GM18507 (cell line): ENCODE measurements at regions not wholly inside any gene's neighbourhood (a gene's known extent, or its start where the extent isn't known, plus 50 kb on each side); places are given as distances from the start of the nearest gene placed in this dataset.
"Not testable (repeated sequence)": the region's sequence is repeated elsewhere in the genome, so short reads cannot be mapped to it uniquely, and the experiment has no call there.

Experiments
- DNase-seq: peaks from one replicate; pipeline ENCODE4 v3.0.0; 2011; ENCODE audit warnings: low read depth; ENCODE audit not compliant: insufficient read length; ENCODE audit errors: extremely low spot score
- FAIRE-seq: peaks from 2 replicates; lab custom pipeline; 2011; peaks lifted over from hg19 to GRCh38; lab: Jason Lieb, UNC

- no peak for FAIRE-seq
- no peak for DNase-seq
Observed at GRCh38 chr6:153340568-153340967, 209.5 kb upstream of the RGS17 start.

GRCh38 chr6:153334121-153334520 lies 203.0 kb upstream of the RGS17 start:
- DNase-seq (no peak), FAIRE-seq (no peak)

GRCh38 chr6:153331221-153331620 lies 200.1 kb upstream of the RGS17 start:
- not testable (repeated sequence) for FAIRE-seq, DNase-seq

GRCh38 chr6:153328194-153328593 lies 197.1 kb upstream of the RGS17 start:
- DNase-seq (no peak), FAIRE-seq (no peak)

- DNase-seq (no peak), FAIRE-seq (no peak)
Observed at GRCh38 chr6:153325661-153326060, 194.6 kb upstream of the RGS17 start.

- peak; percentile 76 for FAIRE-seq
- DNase-seq = peak; percentile 4
Observed at GRCh38 chr6:153312634-153313033, 181.6 kb upstream of the RGS17 start.

- FAIRE-seq = no peak
- no peak for DNase-seq
Observed at GRCh38 chr6:153309651-153310050, 178.6 kb upstream of the RGS17 start.

GRCh38 chr6:153302133-153302532 lies 171.1 kb upstream of the RGS17 start:
- DNase-seq = no peak
- no peak for FAIRE-seq

- no peak for DNase-seq
- FAIRE-seq = no peak
Observed at GRCh38 chr6:153301602-153302001, 170.5 kb upstream of the RGS17 start.

GRCh38 chr6:153282456-153282855 lies 151.4 kb upstream of the RGS17 start:
- FAIRE-seq = peak; percentile 55
- DNase-seq = not testable (repeated sequence)

- DNase-seq = no peak
- FAIRE-seq = no peak
Observed at GRCh38 chr6:153275997-153276396, 144.9 kb upstream of the RGS17 start.

- DNase-seq (no peak), FAIRE-seq (no peak)
Observed at GRCh38 chr6:153272201-153272980, 141.3 kb upstream of the RGS17 start.

- DNase-seq (no peak), FAIRE-seq (no peak)
Observed at GRCh38 chr6:153263489-153263888, 132.4 kb upstream of the RGS17 start.

- no peak for FAIRE-seq
- no peak for DNase-seq
Observed at GRCh38 chr6:153251326-153251725, 120.2 kb upstream of the RGS17 start.

GRCh38 chr6:153237670-153238069 lies 106.6 kb upstream of the RGS17 start:
- FAIRE-seq (no peak), DNase-seq (no peak)

- DNase-seq (no peak), FAIRE-seq (peak; percentile 57)
Observed at GRCh38 chr6:153231048-153231646, 100.1 kb upstream of the RGS17 start.

GRCh38 chr6:153218184-153218792 lies 87.2 kb upstream of the RGS17 start:
- FAIRE-seq = no peak
- DNase-seq = no peak

GRCh38 chr6:153216789-153217188 lies 85.7 kb upstream of the RGS17 start:
- FAIRE-seq = no peak
- no peak for DNase-seq

GRCh38 chr6:153215242-153215641 lies 84.2 kb upstream of the RGS17 start:
- DNase-seq (no peak), FAIRE-seq (no peak)

- DNase-seq (no peak), FAIRE-seq (no peak)
Observed at GRCh38 chr6:153214436-153214835, 83.4 kb upstream of the RGS17 start.

- DNase-seq = peak; percentile 2
- FAIRE-seq = peak; percentile 80
Observed at GRCh38 chr6:153210083-153210482, 79.0 kb upstream of the RGS17 start.
